ENCODE measurements at regions not wholly inside any gene's neighbourhood (a gene's known extent, or its start where the extent isn't known, plus 50 kb on each side); places are given as distances from the start of the nearest gene placed in this dataset.

- no peak for TF ChIP-seq CTCF (conservative IDR thresholded peaks at IDR 0.05; ENCODE audit: low read length)
- no peak for TF ChIP-seq EZH2phosphoT487 (IDR thresholded peaks at IDR 0.05; ENCODE audit: borderline replicate concordance, low read depth, low read length)
Measured at GRCh38 chr4:123536225-123536624, 139.6 kb downstream of the SPRY1 start.

Measured in OCI-LY7 (cell line).